Lower lobe of right lung (tissue), 2 donors: ENCODE measurements at regions not wholly inside any gene's neighbourhood (a gene's known extent, or its start where the extent isn't known, plus 50 kb on each side); places are given as distances from the start of the nearest gene placed in this dataset.

Experiments
- ATAC-seq, 2 donors: fragments of 200-7000 bp; cut with Tn5 transposase; one replicate each; pipeline ENCODE4 v1.9.1; 2020 to 2022; ENCODE audit warnings: mild to moderate bottlenecking in 2 of 2, moderate library complexity in 2 of 2
- DNase-seq: peaks from one replicate; pipeline ENCODE4 v3.0.0-alpha.2; 2020
- H3K27ac ChIP-seq: fragments of 200-600 bp; one replicate; pipeline ENCODE4 v1.8.0; 2022
- H3K27me3 ChIP-seq: fragments of 200-600 bp; one replicate; pipeline ENCODE4 v1.8.0; 2022; ENCODE audit warnings: low read depth
- H3K36me3 ChIP-seq: fragments of 200-600 bp; one replicate; pipeline ENCODE4 v1.8.0; 2022; ENCODE audit warnings: mild to moderate bottlenecking
- H3K4me1 ChIP-seq: fragments of 200-600 bp; one replicate; pipeline ENCODE4 v1.8.0; 2022
- H3K4me3 ChIP-seq: fragments of 200-600 bp; one replicate; pipeline ENCODE4 v1.8.0; 2022; ENCODE audit warnings: mild to moderate bottlenecking
- H3K9me3 ChIP-seq: fragments of 200-600 bp; one replicate; pipeline ENCODE4 v1.8.0; 2022
- intact Hi-C: fragments of 100-400 bp; cut with DNase I; formaldehyde crosslinking; loops from one replicate; pipeline ENCODE4 v1.11.0; 2022
- TF ChIP-seq, protein P1 (sequence below): fragments of 200-600 bp; IDR thresholded peaks from one replicate; pipeline ENCODE4 v1.8.0; 2022; ENCODE audit warnings: antibody characterized with exemption, mild to moderate bottlenecking
- donor health status: DM: no; HTN: yes; CAD: no; lungs with severe emphysema.

- H3K4me1 ChIP-seq = no peaks in the 10 kb centered on the region
- intact Hi-C loops = no loop called here
- TF ChIP-seq, protein P1, sequence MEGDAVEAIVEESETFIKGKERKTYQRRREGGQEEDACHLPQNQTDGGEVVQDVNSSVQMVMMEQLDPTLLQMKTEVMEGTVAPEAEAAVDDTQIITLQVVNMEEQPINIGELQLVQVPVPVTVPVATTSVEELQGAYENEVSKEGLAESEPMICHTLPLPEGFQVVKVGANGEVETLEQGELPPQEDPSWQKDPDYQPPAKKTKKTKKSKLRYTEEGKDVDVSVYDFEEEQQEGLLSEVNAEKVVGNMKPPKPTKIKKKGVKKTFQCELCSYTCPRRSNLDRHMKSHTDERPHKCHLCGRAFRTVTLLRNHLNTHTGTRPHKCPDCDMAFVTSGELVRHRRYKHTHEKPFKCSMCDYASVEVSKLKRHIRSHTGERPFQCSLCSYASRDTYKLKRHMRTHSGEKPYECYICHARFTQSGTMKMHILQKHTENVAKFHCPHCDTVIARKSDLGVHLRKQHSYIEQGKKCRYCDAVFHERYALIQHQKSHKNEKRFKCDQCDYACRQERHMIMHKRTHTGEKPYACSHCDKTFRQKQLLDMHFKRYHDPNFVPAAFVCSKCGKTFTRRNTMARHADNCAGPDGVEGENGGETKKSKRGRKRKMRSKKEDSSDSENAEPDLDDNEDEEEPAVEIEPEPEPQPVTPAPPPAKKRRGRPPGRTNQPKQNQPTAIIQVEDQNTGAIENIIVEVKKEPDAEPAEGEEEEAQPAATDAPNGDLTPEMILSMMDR = no peak
- H3K36me3 ChIP-seq = no peaks in the 10 kb centered on the region
- H3K27me3 ChIP-seq = no peaks in the 10 kb centered on the region
- DNase-seq (no peak), ATAC-seq (no peak)
- no peaks in the 10 kb centered on the region for H3K9me3 ChIP-seq
- no peak overlapping the region for H3K27ac ChIP-seq
- no peak overlapping the region for H3K4me3 ChIP-seq
Measured at GRCh38 chr7:15753887-15754579, 67.5 kb upstream of the MEOX2 start.

GRCh38 chr7:15752377-15752776 is 65.9 kb upstream of the MEOX2 start:
- ATAC-seq (no peak), DNase-seq (no peak)
- H3K27me3 ChIP-seq = no peaks in the 10 kb centered on the region
- H3K4me1 ChIP-seq = no peaks in the 10 kb centered on the region
- no peaks in the 10 kb centered on the region for H3K9me3 ChIP-seq
- no peak overlapping the region for H3K27ac ChIP-seq
- TF ChIP-seq, protein P1 = no peak
- H3K4me3 ChIP-seq = no peak overlapping the region
- H3K36me3 ChIP-seq = no peaks in the 10 kb centered on the region
- intact Hi-C loops = no loop called here

DNA sequence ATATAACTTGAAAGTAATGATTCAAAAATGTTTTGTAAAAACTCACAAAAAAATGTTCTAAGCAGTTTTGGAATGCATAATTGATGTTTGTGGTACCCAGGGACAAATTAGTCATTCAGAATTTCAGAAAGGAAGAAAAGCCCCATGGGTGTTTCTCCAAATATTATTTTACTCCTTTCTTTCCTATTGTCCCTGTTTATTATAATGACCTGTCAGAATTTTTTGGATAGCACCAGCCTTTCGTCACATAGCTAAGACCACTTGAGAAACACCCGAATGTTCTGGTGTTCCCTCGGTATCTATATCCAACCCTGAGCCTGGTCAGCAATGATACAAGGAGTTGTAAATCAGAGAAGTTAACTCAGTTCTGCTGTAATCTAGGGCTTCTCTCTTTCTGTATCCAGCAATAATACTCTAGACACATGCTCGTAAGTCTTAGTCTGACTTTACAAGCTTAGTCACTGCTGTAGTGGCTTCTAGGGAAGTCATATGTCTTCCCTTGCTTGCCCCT is 64.8 kb upstream of the MEOX2 start:
- H3K9me3 ChIP-seq = no peaks in the 10 kb centered on the region
- intact Hi-C loops = no loop called here
- no peak overlapping the region for H3K27ac ChIP-seq
- TF ChIP-seq, protein P1 = no peak
- no peaks in the 10 kb centered on the region for H3K36me3 ChIP-seq
- no peaks in the 10 kb centered on the region for H3K27me3 ChIP-seq
- H3K4me3 ChIP-seq = no peak overlapping the region
- H3K4me1 ChIP-seq = no peaks in the 10 kb centered on the region
- DNase-seq (no peak), ATAC-seq (no peak)

- no peak for ATAC-seq
- H3K27ac ChIP-seq = no peak overlapping the region
- no peaks in the 10 kb centered on the region for H3K4me1 ChIP-seq
- no peak overlapping the region for H3K4me3 ChIP-seq
- H3K27me3 ChIP-seq = no peaks in the 10 kb centered on the region
- no peaks in the 10 kb centered on the region for H3K9me3 ChIP-seq
- intact Hi-C loops = no loop called here
- TF ChIP-seq, protein P1 = no peak
- DNase-seq = no peak
- no peaks in the 10 kb centered on the region for H3K36me3 ChIP-seq
Measured at GRCh38 chr7:15750727-15751126, 64.2 kb upstream of the MEOX2 start.

DNA sequence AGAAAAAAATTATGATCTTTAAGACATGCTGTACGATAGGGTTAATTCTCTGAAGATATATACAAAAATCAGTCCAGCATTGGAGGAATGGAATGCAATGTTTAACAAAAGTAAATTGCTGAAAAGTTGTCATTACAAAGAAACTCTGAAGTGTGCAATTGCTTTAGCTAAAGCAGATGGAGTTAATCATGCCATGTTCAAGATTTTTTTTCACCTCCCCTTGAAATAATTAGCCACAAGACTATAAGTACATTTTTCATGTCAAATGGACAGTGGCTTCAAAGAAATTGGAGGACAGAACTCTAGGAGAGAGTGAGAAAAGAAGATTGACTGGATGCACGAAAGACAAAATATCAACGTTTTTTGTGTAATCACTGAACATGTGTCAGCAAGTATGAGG is 63.1 kb upstream of the MEOX2 start:
- ATAC-seq (no peak), DNase-seq (no peak)
- no peaks in the 10 kb centered on the region for H3K4me1 ChIP-seq
- TF ChIP-seq, protein P1 = no peak
- no peaks in the 10 kb centered on the region for H3K9me3 ChIP-seq
- no peaks in the 10 kb centered on the region for H3K36me3 ChIP-seq
- no peaks in the 10 kb centered on the region for H3K27me3 ChIP-seq
- H3K4me3 ChIP-seq = no peak overlapping the region
- no peak overlapping the region for H3K27ac ChIP-seq
- intact Hi-C loops = no loop called here
